ENCODE measurements at regions not wholly inside any gene's neighbourhood (a gene's known extent, or its start where the extent isn't known, plus 50 kb on each side); places are given as distances from the start of the nearest gene placed in this dataset.

GRCh38 chr15:62591842-62592838, 427.1 kb upstream of the C2CD4B start:
- TF ChIP-seq CTCF (conservative IDR thresholded peaks at IDR 0.05; ENCODE audit: low read length), result no peak
- no peak for TF ChIP-seq EZH2phosphoT487 (IDR thresholded peaks at IDR 0.05; ENCODE audit: borderline replicate concordance, low read depth, low read length)
